ENCODE measurements at regions not wholly inside any gene's neighbourhood (a gene's known extent, or its start where the extent isn't known, plus 50 kb on each side); places are given as distances from the start of the nearest gene placed in this dataset.

GRCh38 chr9:117465706-117466105, 50.8 kb upstream of the ASTN2 start:
- Histone ChIP-seq H3K4me3 (no peak overlapping the region), H3K27me3 (peaks cover 0 to 15% (median 0%) of the 10 kb centered on the region in 3 donors), H3K9me3 (no peaks in the 10 kb centered on the region), H3K4me1 (no peaks in the 10 kb centered on the region), H3K27ac (no peak overlapping the region), H3K36me3 (no peaks in the 10 kb centered on the region)
- TF ChIP-seq CTCF (IDR thresholded peaks at IDR 0.05) (no peak), EP300 (IDR thresholded peaks at IDR 0.05) (no peak), POLR2AphosphoS5 (IDR thresholded peaks at IDR 0.05) (no peak), POLR2A (IDR thresholded peaks at IDR 0.05) (no peak)
- WGBS, 5 donors: 71 to 85% (median 73%) methylated on average over 4 of the region's 4 CpGs
- intact Hi-C loops (cut with DNase I; ENCODE audit: low total_unique reads): no loop called here
- DNase-seq: no peak

GRCh38 chr9:117464941-117465616, 50.2 kb upstream of the ASTN2 start:
- TF ChIP-seq POLR2A (IDR thresholded peaks at IDR 0.05) (no peak), POLR2AphosphoS5 (IDR thresholded peaks at IDR 0.05) (no peak), CTCF (IDR thresholded peaks at IDR 0.05) (no peak), EP300 (IDR thresholded peaks at IDR 0.05) (no peak)
- Histone ChIP-seq H3K27me3 (peaks cover 0 to 15% (median 0%) of the 10 kb centered on the region in 3 donors), H3K36me3 (no peaks in the 10 kb centered on the region), H3K4me1 (no peaks in the 10 kb centered on the region), H3K9me3 (no peaks in the 10 kb centered on the region), H3K4me3 (no peak overlapping the region), H3K27ac (no peak overlapping the region)
- intact Hi-C loops (cut with DNase I; ENCODE audit: low total_unique reads): no loop called here
- WGBS, 5 donors: 65 to 100% (median 69%) methylated on average over 1 of the region's 1 CpG
- DNase-seq: peak in 1 of 2 donors; percentile 22

All from stomach (tissue), 8 donors.